DMS 273 treated with DMSO at 0.1 percent for 48 hours (cell line): ENCODE measurements at regions not wholly inside any gene's neighbourhood (a gene's known extent, or its start where the extent isn't known, plus 50 kb on each side); places are given as distances from the start of the nearest gene placed in this dataset.

Source experiments
- DNase-seq: peaks from one replicate; lab custom pipeline; 2025; lab: John Stamatoyannopoulos, UW

GRCh38 chr3:26522919-26523318 is 99.7 kb upstream of the LRRC3B start:
- no peak for DNase-seq

DNA sequence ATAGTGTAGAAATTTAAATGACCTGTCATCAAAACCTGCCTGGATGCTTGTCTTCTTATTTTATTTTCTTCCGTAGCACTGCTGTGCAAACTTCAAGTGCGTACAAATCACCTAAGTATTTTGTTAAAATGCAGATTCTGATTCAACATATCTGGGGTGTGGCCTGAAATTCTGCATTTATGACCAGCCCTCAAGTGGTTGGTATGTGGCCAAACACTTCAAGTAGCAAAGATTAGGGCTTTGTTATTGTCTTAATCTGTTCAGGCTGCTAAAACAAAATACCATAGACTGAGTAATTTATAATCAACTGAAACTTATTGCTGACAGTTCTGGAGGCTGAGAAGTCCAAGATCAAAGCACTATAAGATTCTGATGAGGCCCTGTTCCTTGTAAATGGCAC is 97.6 kb upstream of the LRRC3B start:
- no peak for DNase-seq

DNA sequence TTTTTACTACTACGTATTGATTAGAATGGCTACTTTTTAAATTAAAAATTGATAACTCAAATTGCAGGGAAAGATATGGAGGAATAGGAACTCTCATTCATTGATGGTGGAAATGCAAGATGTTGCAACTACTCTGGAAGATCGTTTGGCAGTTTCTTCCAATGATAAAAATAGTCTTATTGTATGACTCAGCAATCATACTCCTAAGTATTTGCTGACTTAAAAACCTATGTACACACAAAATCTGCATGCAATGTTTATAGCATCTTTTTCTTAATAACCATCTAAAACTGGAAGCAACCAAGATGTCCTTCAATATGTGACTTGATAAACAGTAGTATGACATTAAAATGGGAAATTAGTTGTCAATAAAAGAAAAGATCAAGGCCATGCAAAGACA is 87.4 kb upstream of the LRRC3B start:
- DNase-seq: no peak

DNA sequence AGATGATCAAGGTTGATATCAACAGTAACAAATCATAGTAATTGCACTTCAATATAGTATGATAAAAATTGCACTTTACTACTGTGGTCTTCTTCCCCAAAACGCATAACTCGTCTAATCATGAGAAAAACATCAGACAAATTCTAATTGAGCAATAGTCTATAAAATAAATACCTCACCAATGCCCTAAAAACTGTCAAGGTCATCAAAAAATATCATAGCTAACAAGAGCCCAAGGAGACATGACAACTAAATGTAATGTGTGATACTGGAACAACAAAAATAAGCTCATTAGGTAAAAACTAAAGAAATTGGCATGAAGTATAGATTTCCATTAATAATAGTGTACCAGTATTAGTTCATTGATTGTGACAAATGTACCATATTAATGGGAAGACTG is 85.6 kb upstream of the LRRC3B start:
- DNase-seq: no peak

GRCh38 chr3:26550413-26550812 is 72.2 kb upstream of the LRRC3B start:
- DNase-seq: no peak

- no peak for DNase-seq
Observed at GRCh38 chr3:26556637-26557036, 65.9 kb upstream of the LRRC3B start.

GRCh38 chr3:26558257-26558656 is 64.3 kb upstream of the LRRC3B start:
- no peak for DNase-seq

DNA sequence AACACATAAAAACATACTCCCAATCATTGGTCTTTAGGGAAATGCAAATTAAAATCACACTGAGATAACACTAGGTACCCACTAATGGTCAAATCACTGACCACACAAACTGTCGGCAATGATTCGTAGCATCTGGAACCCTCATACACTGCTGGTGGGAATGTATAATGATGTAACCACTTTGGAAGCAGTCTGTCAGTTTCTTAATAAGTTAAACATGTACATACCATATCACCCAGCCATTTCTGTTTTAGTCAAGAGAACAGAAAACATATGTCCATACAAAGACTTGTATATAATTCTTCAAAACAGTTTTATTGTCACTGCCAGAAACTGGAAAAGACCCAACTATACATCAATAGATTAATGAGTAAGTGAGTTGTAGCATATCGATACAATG is 63.3 kb upstream of the LRRC3B start:
- no peak for DNase-seq

DNA sequence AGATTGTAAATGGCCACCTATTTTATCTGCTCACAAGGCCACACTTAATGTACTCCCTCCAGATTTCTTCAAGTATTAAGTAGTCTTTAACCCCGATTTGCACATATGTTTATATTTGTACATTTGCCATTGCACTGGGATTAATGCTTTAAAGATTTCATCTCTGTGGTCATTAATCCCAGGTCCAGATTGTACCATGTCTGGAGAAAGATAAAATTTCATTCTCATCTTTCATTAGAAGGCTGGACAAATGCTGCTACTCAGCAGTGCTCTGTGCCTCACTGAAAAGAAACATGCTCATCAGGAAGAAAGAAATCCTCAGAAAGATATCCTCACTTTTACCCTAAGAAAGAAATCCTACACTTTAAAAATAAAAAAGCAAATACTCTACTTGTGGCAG is 62.5 kb upstream of the LRRC3B start:
- DNase-seq: no peak

DNA sequence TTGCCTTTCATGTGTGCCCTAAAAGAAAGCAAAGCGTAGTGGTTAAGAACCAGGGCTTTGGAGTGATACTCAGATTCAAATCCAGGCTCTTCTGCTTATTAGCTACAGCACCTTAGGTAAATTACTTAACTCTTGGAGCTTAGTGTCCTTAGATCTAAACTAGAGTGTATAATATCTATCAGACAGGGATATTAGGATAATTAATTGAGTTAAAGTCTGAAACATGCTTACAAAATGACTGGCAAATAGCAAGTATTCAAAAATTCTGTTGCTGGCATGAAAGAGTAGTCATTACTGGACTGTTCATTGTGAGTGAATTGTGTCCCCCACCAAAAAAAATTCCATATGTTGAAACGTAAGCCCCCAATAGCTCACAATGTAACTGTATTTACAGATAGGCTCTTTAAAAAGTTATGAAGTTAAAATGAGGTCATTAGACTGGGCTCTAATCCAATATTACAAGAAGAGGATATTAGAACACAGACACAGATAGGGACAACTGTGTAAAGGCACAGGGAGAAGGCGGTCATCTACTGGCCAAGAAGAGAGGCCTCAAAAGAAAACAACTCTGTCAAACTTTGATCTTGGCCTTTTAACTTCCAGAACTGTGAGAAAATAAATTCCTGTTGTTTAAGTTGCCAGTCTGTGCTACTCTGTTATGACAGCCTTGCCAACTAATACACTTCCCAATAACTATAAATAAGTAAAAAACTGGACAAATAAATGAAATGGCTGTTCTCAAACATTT is 60.4 kb upstream of the LRRC3B start:
- DNase-seq: no peak
